Left ventricle myocardium inferior (tissue), 1 donor: ENCODE measurements at regions not wholly inside any gene's neighbourhood (a gene's known extent, or its start where the extent isn't known, plus 50 kb on each side); places are given as distances from the start of the nearest gene placed in this dataset.

Experiments used
- DNase-seq: peaks from one replicate; pipeline ENCODE4 v3.0.0-alpha.2; 2020
- H3K27ac ChIP-seq: fragments of 200-600 bp; replicated peaks from 2 replicates; pipeline ENCODE4 v1.8.0; 2021
- H3K27me3 ChIP-seq: fragments of 200-600 bp; 2 replicates; pipeline ENCODE4 v1.8.0; 2021; ENCODE audit warnings: low read depth
- H3K36me3 ChIP-seq: fragments of 200-600 bp; 2 replicates; pipeline ENCODE4 v1.8.0; 2021
- H3K4me1 ChIP-seq: fragments of 200-600 bp; 2 replicates; pipeline ENCODE4 v1.8.0; 2021
- H3K4me3 ChIP-seq: fragments of 200-600 bp; 2 replicates; pipeline ENCODE4 v1.8.0; 2021; ENCODE audit warnings: mild to moderate bottlenecking, moderate library complexity
- H3K9me3 ChIP-seq: fragments of 200-600 bp; replicated peaks from 2 replicates; pipeline ENCODE4 v1.8.0; 2021
- intact Hi-C: fragments of 100-400 bp; cut with micrococcal nuclease; formaldehyde crosslinking; loops from one replicate; pipeline ENCODE4 v1.11.0; 2022
- TF ChIP-seq, protein P1 (sequence below): fragments of 200-600 bp; IDR thresholded peaks from 2 replicates; pipeline ENCODE4 v1.8.0; 2021; ENCODE audit warnings: antibody characterized with exemption, mild to moderate bottlenecking, borderline replicate concordance
- donor health status: DM: no; HTN: yes; CAD: no; lungs with severe emphysema.

DNA sequence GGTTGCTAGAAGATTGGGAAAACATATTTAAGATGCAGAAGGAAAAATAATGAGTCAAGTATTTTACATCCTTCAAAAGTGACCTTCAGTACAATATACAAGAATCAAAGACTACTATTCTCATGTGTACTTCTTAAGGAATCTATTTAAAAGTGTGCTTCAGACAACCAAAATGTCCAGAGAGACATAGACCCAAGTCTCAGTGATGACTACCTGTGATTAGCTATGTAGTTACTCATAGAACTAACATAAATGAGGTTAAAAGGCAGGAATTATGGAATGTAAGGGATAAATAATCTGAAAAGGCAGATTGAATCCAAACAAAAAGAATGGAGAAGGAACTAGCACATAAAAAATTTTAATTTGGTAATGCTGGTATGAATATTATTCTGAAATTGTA is 634.7 kb upstream of the FAM241A start:
- Histone ChIP-seq H3K27me3 (no peaks in the 10 kb centered on the region), H3K27ac (no peak overlapping the region), H3K9me3 (no peaks in the 10 kb centered on the region), H3K36me3 (no peaks in the 10 kb centered on the region), H3K4me1 (no peaks in the 10 kb centered on the region), H3K4me3 (no peak overlapping the region)
- TF ChIP-seq, protein P1, sequence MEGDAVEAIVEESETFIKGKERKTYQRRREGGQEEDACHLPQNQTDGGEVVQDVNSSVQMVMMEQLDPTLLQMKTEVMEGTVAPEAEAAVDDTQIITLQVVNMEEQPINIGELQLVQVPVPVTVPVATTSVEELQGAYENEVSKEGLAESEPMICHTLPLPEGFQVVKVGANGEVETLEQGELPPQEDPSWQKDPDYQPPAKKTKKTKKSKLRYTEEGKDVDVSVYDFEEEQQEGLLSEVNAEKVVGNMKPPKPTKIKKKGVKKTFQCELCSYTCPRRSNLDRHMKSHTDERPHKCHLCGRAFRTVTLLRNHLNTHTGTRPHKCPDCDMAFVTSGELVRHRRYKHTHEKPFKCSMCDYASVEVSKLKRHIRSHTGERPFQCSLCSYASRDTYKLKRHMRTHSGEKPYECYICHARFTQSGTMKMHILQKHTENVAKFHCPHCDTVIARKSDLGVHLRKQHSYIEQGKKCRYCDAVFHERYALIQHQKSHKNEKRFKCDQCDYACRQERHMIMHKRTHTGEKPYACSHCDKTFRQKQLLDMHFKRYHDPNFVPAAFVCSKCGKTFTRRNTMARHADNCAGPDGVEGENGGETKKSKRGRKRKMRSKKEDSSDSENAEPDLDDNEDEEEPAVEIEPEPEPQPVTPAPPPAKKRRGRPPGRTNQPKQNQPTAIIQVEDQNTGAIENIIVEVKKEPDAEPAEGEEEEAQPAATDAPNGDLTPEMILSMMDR, result no peak
- intact Hi-C loops, result no loop called here
- no peak for DNase-seq

DNA sequence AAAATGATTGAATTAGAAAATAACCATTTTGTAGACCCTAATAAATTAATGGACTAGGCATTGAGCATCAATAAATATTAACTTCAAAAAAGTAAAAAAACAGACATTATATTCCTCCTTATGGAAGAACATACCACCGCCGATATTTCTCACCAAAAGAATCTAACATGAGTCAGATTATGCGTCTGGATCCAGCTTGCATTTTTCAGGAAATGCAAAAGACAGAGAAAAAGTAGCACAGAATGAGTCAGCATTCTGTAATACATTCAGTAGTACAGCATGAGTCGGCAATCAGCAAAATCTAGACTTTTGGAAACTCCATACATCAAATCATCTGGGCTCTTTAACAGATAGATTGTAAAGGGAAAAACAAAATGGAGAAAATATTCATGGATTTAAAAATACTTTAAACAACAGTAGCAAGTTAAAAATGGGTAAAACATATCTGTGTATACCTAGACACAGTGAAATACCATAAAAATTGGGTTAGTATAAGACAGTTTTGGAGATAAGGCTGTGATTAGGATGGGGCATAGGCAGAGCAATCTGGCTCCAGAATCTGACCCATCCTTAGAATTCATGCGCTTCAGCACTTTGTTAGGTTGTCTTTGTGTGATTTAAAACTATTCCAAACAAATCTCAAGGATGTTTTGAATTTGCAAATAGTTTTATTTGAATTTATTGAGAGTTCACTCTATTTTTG is 633.0 kb upstream of the FAM241A start:
- no peaks in the 10 kb centered on the region for H3K36me3 ChIP-seq
- no peak overlapping the region for H3K4me3 ChIP-seq
- no peaks in the 10 kb centered on the region for H3K4me1 ChIP-seq
- no peak for DNase-seq
- no peaks in the 10 kb centered on the region for H3K9me3 ChIP-seq
- TF ChIP-seq, protein P1, result no peak
- H3K27ac ChIP-seq, result no peak overlapping the region
- intact Hi-C loops, result no loop called here
- H3K27me3 ChIP-seq, result no peaks in the 10 kb centered on the region

GRCh38 chr4:111519683-111520082 is 625.6 kb upstream of the FAM241A start:
- H3K9me3 ChIP-seq, result peaks cover 11% of the 10 kb centered on the region
- no peak for DNase-seq
- no peak overlapping the region for H3K4me3 ChIP-seq
- TF ChIP-seq, protein P1, result no peak
- no peaks in the 10 kb centered on the region for H3K27me3 ChIP-seq
- H3K36me3 ChIP-seq, result no peaks in the 10 kb centered on the region
- no peaks in the 10 kb centered on the region for H3K4me1 ChIP-seq
- intact Hi-C loops, result no loop called here
- no peak overlapping the region for H3K27ac ChIP-seq

DNA sequence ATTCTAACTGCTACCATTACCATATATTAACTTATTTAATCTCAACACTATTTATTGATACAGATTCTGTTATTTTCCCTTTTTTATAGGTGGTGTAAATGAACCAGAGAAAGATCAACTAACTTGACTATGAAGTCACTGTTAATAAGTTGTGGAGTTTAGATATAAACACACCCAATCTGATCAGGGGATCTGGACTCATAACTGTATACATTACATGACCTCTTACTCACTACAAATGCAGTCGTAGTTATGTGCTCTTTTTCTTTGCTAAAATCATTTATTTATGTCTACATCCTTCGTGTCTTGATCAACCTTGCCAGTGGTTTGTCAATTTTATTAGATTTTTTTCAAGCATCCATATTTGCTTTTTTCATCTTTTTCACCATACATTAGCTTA is 614.8 kb upstream of the FAM241A start:
- peaks cover 23% of the 10 kb centered on the region for H3K9me3 ChIP-seq
- H3K36me3 ChIP-seq, result no peaks in the 10 kb centered on the region
- H3K4me3 ChIP-seq, result no peak overlapping the region
- no peak for DNase-seq
- H3K27me3 ChIP-seq, result no peaks in the 10 kb centered on the region
- intact Hi-C loops, result no loop called here
- TF ChIP-seq, protein P1, result no peak
- no peak overlapping the region for H3K27ac ChIP-seq
- H3K4me1 ChIP-seq, result no peaks in the 10 kb centered on the region

DNA sequence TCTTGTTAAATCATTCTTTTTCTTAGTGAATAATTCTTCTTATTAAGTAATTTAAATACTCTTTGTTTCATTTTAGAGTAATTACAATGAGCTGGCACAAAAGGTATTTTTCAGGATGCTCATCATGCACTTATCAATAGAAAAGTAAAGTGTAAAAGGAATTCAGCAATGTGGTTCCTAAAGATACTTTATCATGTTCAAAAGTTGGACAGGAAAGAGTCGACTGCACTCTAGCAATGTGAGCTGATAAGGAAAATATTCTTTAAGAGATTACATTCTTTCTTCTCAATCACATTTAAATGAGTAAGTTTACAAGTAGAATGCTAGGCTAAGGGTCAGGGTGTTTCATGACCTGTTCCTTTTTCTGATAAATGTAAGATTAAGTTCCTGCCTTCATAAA is 609.5 kb upstream of the FAM241A start:
- no peak for DNase-seq
- no peak overlapping the region for H3K4me3 ChIP-seq
- intact Hi-C loops, result no loop called here
- H3K9me3 ChIP-seq, result no peaks in the 10 kb centered on the region
- no peaks in the 10 kb centered on the region for H3K27me3 ChIP-seq
- no peaks in the 10 kb centered on the region for H3K4me1 ChIP-seq
- TF ChIP-seq, protein P1, result no peak
- no peak overlapping the region for H3K27ac ChIP-seq
- no peaks in the 10 kb centered on the region for H3K36me3 ChIP-seq
